GM19025 (cell line): ENCODE measurements at regions not wholly inside any gene's neighbourhood (a gene's known extent, or its start where the extent isn't known, plus 50 kb on each side); places are given as distances from the start of the nearest gene placed in this dataset.

Experiments used
- ATAC-seq: cut with Tn5 transposase; IDR thresholded peaks from one replicate; pipeline ENCODE4 v1.9.1; 2021; ENCODE audit warnings: mild to moderate bottlenecking, low read depth, moderate library complexity; ENCODE audit not compliant: unreplicated experiment

GRCh38 chr5:5671823-5672222, 249.3 kb downstream of the ICE1 start:
- no peak for ATAC-seq

GRCh38 chr5:5667136-5667554, 244.7 kb downstream of the ICE1 start:
- no peak for ATAC-seq

GRCh38 chr5:5666369-5666768, 243.9 kb downstream of the ICE1 start:
- ATAC-seq, result no peak

GRCh38 chr5:5666076-5666365, 243.5 kb downstream of the ICE1 start:
- no peak for ATAC-seq

DNA sequence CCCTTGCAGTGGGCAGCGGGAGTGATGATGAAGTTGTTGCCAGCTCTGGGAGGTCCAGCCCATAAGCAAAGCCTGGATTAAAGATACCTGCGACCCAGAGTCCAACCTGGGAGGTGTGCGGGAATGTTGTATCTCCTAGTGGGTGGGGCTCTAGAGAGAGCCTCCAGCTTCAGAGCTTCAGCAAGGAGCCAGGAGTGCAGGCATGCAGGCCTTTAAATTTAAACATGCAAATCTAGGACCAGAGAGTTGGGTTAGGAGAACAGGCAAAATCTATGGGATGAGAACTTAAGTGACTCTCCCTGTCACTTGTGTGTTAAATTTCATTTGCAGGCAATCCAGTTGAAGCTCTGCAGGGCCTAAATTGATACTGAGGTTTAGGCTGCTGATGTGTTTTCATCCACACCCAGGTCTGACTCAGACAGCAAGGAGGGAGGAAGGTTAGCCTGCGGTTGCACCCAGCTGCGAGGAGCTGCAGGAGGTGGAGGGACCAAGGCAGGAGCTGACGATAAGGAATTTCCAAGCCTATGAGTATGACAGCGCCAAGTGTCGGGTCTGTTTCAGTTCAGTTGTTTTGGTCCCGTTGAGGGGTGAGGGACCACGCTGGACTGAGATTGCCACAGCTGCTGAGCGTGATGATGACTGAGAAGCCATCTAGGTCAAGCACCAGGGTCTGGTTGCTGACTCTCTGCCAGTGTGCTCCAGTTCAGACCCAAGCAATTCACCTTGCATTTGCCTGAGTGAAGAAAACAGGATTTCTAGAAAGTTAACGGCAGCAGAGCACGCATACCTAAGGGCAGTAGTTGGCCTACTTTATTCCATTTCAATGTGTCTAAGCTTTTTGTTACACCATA, 243.0 kb downstream of the ICE1 start:
- no peak for ATAC-seq

GRCh38 chr5:5658889-5659465, 236.5 kb downstream of the ICE1 start:
- ATAC-seq, result no peak

- ATAC-seq, result no peak
These were observed 235.7 kb downstream of the ICE1 start for GRCh38 chr5:5658226-5658625.

GRCh38 chr5:5652181-5652580, 229.7 kb downstream of the ICE1 start:
- no peak for ATAC-seq

DNA sequence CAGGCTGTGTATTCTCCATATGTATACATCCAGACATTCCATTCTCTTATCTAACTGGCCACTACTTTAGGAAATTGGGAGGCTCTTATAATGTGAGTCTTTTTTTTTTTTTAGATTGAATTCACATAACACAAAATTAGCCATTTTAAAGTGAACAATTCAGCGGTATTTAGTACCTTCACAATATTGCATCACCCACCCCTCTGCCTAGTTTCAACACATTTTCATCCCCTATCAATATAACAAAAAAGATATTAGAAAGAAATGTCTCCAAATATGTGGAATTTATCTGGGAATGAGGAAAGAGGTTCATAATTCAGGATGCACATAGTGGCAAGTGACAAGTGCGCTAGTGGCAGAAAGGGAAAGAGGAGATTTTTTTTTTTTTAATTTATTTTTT, 228.5 kb downstream of the ICE1 start:
- ATAC-seq, result no peak

DNA sequence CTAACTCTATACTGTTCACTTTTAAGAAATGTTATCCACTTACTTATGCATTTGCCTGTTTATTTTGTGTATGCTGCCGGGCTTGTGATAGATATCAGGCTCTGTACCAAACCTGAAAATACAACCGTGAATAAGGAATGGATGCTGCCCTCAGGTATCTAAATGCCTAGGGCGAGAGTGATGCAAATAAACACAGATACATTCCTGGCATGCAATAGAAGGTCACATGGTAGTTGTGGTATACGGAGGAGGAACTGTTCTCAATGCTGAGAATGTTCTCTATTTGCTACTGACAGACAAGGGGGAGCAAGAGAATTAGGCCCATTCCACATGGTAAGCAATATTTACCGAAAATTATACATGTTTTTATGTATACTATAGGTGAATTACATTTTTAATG, 227.8 kb downstream of the ICE1 start:
- no peak for ATAC-seq

GRCh38 chr5:5649641-5650040, 227.2 kb downstream of the ICE1 start:
- no peak for ATAC-seq

DNA sequence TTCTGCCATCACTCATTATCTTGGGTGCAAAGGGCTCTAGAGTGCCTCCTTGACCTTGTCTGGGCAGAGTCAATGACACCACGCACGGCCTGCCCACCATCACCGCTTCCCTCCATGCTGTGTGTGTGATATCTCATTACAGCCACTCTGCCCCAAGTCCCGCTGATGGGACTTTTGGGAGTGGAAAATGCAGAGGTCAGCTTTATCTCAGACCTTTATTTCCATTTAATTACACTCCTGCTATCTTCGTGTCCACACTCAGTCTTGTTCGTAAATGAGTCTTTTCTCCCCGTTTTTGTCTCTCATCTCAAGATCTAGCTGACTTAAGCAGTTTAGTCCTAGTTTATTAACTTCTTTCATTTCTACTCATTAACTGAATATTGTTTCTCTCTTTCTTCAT, 226.2 kb downstream of the ICE1 start:
- no peak for ATAC-seq

DNA sequence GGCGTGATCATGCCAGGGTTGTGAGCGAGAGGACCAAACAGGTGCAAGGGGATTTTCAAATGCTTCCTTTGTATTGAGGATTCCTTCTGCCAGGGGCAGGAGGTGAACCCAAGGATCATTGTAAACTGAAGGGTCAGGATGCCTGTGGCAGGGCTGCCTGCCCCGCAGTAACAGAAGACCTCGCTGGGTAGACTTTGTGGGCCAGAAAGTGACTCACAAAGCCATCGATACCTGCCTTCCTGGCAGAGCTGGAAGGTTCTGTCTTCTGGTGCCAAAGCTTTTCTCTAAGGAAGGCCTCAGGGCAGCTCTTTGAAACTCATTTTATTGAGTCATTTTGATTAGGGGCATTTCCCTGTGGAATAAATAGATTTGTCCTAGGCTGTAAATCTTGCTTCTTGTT, 223.4 kb downstream of the ICE1 start:
- no peak for ATAC-seq

GRCh38 chr5:5645198-5645597, 222.7 kb downstream of the ICE1 start:
- ATAC-seq, result no peak

DNA sequence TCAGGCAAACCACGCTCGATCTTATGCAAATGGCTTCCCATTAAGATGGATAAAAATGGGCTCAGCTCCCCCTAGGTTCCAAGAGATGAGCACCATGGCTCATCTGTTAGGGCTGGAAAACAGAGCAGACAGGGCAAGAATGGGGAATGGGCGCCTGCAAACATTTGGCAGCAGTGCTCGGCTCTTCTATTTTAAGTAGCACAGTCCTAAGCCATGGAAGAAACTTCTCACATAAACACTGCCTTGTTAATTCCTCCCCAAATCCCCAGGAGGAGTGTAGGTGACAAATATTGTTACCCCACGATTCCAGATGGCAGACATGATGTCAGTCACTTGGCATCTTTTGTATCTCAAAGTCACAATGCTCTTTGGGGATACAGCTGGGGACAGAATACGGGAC, 221.8 kb downstream of the ICE1 start:
- ATAC-seq, result no peak

DNA sequence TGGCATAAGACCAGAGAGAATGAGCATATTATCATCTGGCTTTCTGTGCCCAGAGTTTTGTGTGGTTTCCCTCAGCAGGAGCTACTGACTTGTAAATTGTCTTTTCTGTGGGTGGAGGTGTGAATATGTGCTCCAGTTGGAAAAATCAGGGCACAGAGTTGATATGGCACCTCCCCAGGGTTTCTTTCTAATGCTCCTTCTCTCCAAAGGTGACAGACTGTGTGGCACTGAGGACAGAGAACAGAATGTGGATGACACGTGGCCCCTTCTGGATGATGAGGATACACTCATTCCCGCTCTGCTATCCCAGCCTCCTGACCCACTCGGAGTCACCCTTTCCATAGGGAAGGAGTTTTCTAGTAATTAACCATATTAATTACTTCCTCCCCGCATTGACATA, 221.0 kb downstream of the ICE1 start:
- ATAC-seq, result no peak

- ATAC-seq, result no peak
These were observed 215.7 kb downstream of the ICE1 start for GRCh38 chr5:5638211-5638610.

DNA sequence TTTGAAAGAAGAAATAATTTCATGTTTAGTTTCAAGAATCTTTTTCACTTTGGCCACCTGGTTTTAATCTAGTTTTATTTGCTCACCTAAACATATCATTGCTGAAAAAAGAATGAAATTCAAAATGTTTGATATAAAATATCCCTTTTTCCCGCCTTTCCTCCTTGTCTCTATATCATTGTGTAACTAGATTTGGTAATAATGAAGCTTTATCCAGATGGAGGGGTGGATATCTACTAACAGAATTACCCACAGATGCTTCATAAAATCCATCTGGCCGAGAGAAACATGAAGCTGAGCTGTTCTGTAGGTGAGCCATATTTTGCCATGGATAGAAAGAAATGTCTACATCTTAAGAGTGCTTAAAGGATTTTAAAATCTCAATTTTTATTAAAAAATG, 214.7 kb downstream of the ICE1 start:
- ATAC-seq, result no peak

DNA sequence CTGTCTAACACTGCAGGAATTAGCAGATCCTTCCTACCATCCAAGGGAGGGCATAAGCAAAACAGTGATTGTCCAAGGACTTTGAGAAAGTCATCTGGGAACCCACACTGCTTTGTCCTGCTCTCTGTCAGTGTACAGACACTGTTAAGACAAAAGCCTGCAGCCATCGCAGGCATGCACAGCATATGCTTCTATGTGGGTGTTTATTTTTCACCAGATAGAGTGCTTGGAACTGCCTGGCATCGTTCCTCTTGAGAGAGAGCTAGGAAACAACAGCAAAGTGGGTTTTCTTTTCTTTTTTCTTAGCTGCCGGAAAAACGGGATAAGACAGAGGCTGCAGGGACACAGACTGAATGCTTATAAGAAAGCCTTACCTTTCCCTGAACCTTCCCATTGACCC, 212.3 kb downstream of the ICE1 start:
- no peak for ATAC-seq

GRCh38 chr5:5633579-5633978, 211.1 kb downstream of the ICE1 start:
- ATAC-seq, result no peak

DNA sequence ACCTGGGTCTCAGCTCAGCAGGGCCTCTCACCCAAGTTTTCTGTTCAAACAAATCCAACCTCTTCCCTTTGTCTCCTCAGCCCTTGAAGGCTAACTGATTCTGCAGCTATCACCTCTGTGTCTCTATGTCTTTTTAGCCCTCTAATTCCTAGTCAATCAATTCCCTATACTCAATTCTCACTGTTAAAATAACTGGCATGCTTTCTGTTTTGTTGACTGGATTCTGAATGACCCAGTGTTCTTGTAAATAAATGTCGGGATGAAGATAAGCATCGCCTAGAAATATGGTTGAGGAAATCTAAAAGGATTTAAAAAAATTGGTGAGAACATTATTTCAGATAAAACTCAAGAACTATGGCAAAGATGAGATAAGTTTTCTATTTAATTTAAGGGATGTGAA, 210.2 kb downstream of the ICE1 start:
- no peak for ATAC-seq

DNA sequence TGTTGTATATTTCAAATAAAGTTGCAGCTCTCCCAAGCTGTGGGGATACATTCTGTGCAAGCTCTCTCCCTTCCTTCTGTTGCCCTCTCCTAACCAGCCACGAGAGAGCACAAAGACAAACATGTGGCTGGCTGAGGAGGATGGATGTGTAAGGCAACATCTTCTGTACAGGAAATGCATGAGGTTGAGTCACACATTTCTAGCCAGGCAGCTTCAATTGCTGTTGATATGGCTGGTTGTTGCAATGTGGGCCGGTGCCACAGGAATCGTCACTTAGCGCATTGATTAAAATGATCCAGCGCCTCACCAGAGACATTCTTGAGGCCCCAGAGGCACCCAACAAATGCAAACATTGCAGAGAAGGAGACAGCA, 207.1 kb downstream of the ICE1 start:
- ATAC-seq, result no peak
